Fibroblast of lung (primary cell): ENCODE measurements at regions not wholly inside any gene's neighbourhood (a gene's known extent, or its start where the extent isn't known, plus 50 kb on each side); places are given as distances from the start of the nearest gene placed in this dataset.

ENCODE experiments used
- DNase-seq, 2 donors: peaks; one replicate each; pipeline versions ENCODE4 v3.0.0 to v3.0.0-alpha.2; 2010; ENCODE audit warnings: low read depth in 2 of 2
- H2AFZ ChIP-seq: 2 replicates; pipeline ENCODE4 v1.5.1; 2012; ENCODE audit warnings: low read length, control low read depth, inconsistent platforms
- H3K27ac ChIP-seq: 2 replicates; pipeline ENCODE4 v1.5.1; 2011; ENCODE audit warnings: low read length, control low read depth; ENCODE audit not compliant: insufficient read depth
- H3K27me3 ChIP-seq: 2 replicates; pipeline ENCODE4 v1.5.1; 2011; ENCODE audit warnings: mild to moderate bottlenecking, low read length; ENCODE audit not compliant: control insufficient read depth, insufficient read depth
- H3K36me3 ChIP-seq: 2 replicates; pipeline ENCODE4 v1.5.1; 2011; ENCODE audit warnings: low read length; ENCODE audit not compliant: control insufficient read depth, insufficient read depth
- H3K4me1 ChIP-seq: 2 replicates; pipeline ENCODE4 v1.5.1; 2011; ENCODE audit warnings: low read length; ENCODE audit not compliant: control insufficient read depth, insufficient read depth; ENCODE audit errors: extremely low read depth
- H3K4me2 ChIP-seq: 2 replicates; pipeline ENCODE4 v1.5.1; 2011; ENCODE audit warnings: low read length, control low read depth; ENCODE audit not compliant: insufficient read depth; ENCODE audit errors: extremely low read depth
- H3K4me3 ChIP-seq, 4 experiments: fragments of 200-600 bp in 1 of 4; sonication (generic) in 1 of 4; replicated peaks in 1 of 4; 2 replicates each; pipeline ENCODE4 v1.5.1; 2011 to 2016; ENCODE audit warnings: low read length in 4 of 4, low read depth in 3 of 4, mild to moderate bottlenecking in 3 of 4, control low read depth in 2 of 4, inconsistent platforms in 1 of 4, mixed read lengths in 1 of 4; ENCODE audit not compliant: insufficient read depth in 1 of 4; ENCODE audit errors: control extremely low read depth in 1 of 4
- H3K79me2 ChIP-seq: 2 replicates; pipeline ENCODE4 v1.5.1; 2012; ENCODE audit warnings: mild to moderate bottlenecking, low read length, inconsistent platforms; ENCODE audit not compliant: control insufficient read depth, insufficient read depth
- H3K9ac ChIP-seq: 2 replicates; pipeline ENCODE4 v1.5.1; 2011; ENCODE audit warnings: mild to moderate bottlenecking, low read length, control low read depth; ENCODE audit not compliant: insufficient read depth
- H3K9me3 ChIP-seq: 2 replicates; pipeline ENCODE4 v1.5.1; 2012; ENCODE audit warnings: low read depth, low read length; ENCODE audit not compliant: control insufficient read depth, insufficient read depth
- H4K20me1 ChIP-seq: 2 replicates; pipeline ENCODE4 v1.5.1; 2011; ENCODE audit warnings: low read length; ENCODE audit not compliant: control insufficient read depth, insufficient read depth; ENCODE audit errors: extremely low read depth
- CTCF ChIP-seq, 2 donors: IDR thresholded peaks in 1 of 2; conservative IDR thresholded peaks in 1 of 2; 1 replicate in 1 of 2; 2 replicates in 1 of 2; pipeline ENCODE4 v1.5.1; 2011 to 2012; ENCODE audit warnings: low read length in 2 of 2, control low read depth in 1 of 2, inconsistent platforms in 1 of 2, low read depth in 1 of 2, mild to moderate bottlenecking in 1 of 2
- EZH2 ChIP-seq: IDR thresholded peaks from 2 replicates; pipeline ENCODE4 v1.5.1; 2012; ENCODE audit warnings: low read length, control low read depth, mild to moderate bottlenecking; ENCODE audit errors: missing control alignments

- Histone ChIP-seq H3K79me2 (no peaks in the 10 kb centered on the region), H3K4me2 (no peak overlapping the region), H3K36me3 (no peaks in the 10 kb centered on the region), H4K20me1 (no peaks in the 10 kb centered on the region), H3K27ac (no peak overlapping the region), H3K9me3 (no peaks in the 10 kb centered on the region), H3K4me1 (peaks cover 3% of the 10 kb centered on the region), H3K9ac (no peak overlapping the region), H3K27me3 (no peaks in the 10 kb centered on the region), H3K4me3 (no peak overlapping the region), H2AFZ (no peak overlapping the region)
- peak in 1 of 2 donors; percentile 52 for DNase-seq
- no peak for TF ChIP-seq EZH2
- no peak for TF ChIP-seq CTCF (conservative IDR thresholded peaks at IDR 0.05 in 1 of 2, IDR thresholded peaks at IDR 0.05 in 1 of 2; ENCODE audit: low read depth in 1 of 2, low read length in 2 of 2)
Observed at GRCh38 chr5:126368239-126368812, 54.9 kb upstream of the GRAMD2B start.

- no peak overlapping the region for H3K4me2 ChIP-seq
- no peaks in the 10 kb centered on the region for H3K9me3 ChIP-seq
- no peaks in the 10 kb centered on the region for H4K20me1 ChIP-seq
- no peak for TF ChIP-seq EZH2
- TF ChIP-seq CTCF (conservative IDR thresholded peaks at IDR 0.05 in 1 of 2, IDR thresholded peaks at IDR 0.05 in 1 of 2; ENCODE audit: low read depth in 1 of 2, low read length in 2 of 2), result no peak
- peaks cover 3% of the 10 kb centered on the region for H3K4me1 ChIP-seq
- no peak overlapping the region for H3K4me3 ChIP-seq
- H3K9ac ChIP-seq, result no peak overlapping the region
- no peak for DNase-seq
- H3K79me2 ChIP-seq, result no peaks in the 10 kb centered on the region
- H3K27ac ChIP-seq, result no peak overlapping the region
- H3K27me3 ChIP-seq, result no peaks in the 10 kb centered on the region
- H3K36me3 ChIP-seq, result no peaks in the 10 kb centered on the region
- H2AFZ ChIP-seq, result no peak overlapping the region
Observed at GRCh38 chr5:126369083-126369482, 54.1 kb upstream of the GRAMD2B start.

GRCh38 chr5:126369995-126370731, 53.0 kb upstream of the GRAMD2B start:
- peaks cover 3% of the 10 kb centered on the region for H3K4me1 ChIP-seq
- no peaks in the 10 kb centered on the region for H4K20me1 ChIP-seq
- no peaks in the 10 kb centered on the region for H3K9me3 ChIP-seq
- H2AFZ ChIP-seq, result no peak overlapping the region
- no peak overlapping the region for H3K9ac ChIP-seq
- H3K27me3 ChIP-seq, result no peaks in the 10 kb centered on the region
- no peaks in the 10 kb centered on the region for H3K79me2 ChIP-seq
- H3K36me3 ChIP-seq, result no peaks in the 10 kb centered on the region
- H3K27ac ChIP-seq, result no peak overlapping the region
- no peak overlapping the region for H3K4me2 ChIP-seq
- DNase-seq, result no peak
- no peak for TF ChIP-seq EZH2
- TF ChIP-seq CTCF (conservative IDR thresholded peaks at IDR 0.05 in 1 of 2, IDR thresholded peaks at IDR 0.05 in 1 of 2; ENCODE audit: low read depth in 1 of 2, low read length in 2 of 2), result peak in 1 of 2 donors; percentile 36
- no peak overlapping the region for H3K4me3 ChIP-seq
